Stimulated activated CD4-positive, alpha-beta T cell treated with anti-CD3 and anti-CD28 coated beads, Interleukin-12 subunit alpha, Interleukin-12 subunit beta, amount 100 ng/mL, for 24 hours (primary cell): ENCODE measurements at regions not wholly inside any gene's neighbourhood (a gene's known extent, or its start where the extent isn't known, plus 50 kb on each side); places are given as distances from the start of the nearest gene placed in this dataset.
"Not testable (repeated sequence)": the region's sequence is repeated elsewhere in the genome, so short reads cannot be mapped to it uniquely, and the experiment has no call there.

Experiments
- DNase-seq, 2 experiments: peaks; one replicate each; pipeline ENCODE4 v3.0.0-alpha.2; 2020; ENCODE audit warnings: low read depth in 2 of 2

DNA sequence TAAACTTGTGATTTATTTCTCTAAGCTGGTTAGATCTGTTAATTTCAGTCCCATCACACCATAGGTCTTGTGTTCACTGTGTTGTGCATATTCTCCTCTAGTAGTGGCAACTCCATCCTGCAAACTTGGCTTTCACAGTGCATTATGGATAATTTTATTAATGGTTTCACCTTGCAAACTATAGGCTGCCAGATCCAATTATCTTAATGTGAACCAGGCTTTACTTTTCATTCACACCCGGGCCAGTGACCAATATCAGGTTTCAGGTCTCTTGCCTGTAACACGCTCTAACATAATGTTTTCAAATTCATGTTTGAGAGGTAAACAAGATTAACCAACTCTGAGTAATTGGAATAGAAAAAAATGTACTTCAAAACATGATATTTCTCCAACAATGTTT is 1293.0 kb downstream of the REEP3 start:
- no peak for DNase-seq

DNA sequence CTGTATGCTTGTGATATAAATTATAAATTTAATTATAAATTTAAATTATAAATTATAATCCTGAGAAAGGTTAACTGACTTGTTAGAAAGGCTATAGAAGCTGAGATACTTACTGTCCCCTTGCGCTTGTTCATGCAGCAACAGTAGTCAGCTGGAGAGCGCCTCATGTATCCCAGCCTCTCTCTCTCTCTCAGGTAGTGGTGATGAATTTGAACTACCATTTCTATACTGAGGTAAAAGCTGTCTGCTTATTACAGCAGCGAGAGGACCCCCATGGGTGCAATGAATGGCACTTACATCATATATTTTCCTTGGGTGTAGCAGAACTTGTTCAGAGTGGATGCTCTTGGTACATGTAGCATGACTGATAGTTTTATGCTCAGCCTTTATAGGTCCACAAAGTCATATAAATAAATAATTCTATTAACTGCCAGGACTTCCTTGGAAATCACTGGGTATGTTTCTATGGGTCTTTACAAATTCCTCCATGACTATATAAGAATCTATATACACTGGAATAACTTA is 1308.7 kb downstream of the REEP3 start:
- DNase-seq = no peak

DNA sequence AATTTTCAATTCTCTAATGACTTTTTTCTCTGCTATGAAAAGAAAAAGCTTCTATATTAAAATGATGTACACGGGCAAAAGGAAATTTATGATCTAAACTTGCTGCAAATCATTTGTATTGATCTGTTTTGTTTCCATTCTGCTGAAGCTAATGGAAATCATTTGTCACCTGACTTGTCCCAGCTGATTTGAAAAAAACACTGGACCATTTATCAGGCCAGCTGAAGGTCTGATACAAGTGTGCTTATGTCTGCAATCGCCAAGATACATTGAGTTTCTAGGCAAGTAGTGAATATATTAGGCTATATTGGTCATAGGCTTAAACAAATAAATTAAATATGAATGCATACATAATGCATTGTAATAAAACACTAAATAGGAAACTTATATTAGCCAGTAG is 1309.7 kb downstream of the REEP3 start:
- no peak for DNase-seq

DNA sequence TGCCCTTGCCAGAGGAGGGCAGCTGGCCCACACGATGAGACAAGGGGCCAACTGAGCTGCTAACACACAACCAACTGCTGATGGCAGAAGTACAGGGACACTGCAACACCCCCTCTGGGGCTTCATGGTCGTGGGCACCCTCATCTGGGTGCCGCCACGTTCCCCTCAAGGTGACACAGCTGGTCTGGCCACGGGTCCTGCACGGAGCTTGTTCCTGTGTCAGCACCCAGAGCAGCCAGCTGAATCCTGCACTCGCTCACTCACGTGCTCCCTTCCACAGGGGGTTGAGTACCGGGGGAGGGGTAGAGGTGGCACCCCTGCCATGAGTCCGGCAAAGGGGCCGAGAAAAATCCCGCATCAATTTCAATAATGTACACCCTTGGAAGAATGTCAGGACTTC is 1319.1 kb downstream of the REEP3 start:
- no peak for DNase-seq

DNA sequence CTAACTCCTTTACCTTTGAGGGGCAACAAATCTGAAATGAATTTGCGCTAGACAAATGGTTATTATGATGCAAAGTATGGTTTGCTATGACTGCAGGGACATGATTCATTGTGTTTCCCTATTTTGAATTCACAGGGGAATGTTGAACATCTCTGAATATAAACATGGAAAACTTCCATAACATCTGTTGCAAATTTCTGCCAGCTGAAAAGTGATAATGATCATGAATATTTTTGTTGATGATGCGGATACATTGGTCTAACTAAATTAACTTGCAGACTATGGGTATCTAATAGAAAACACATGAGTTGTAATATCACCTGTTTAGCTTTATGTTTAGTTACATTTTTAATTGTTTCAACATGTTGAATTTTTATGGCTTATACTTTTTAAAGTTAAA is 1325.5 kb downstream of the REEP3 start:
- no peak for DNase-seq

DNA sequence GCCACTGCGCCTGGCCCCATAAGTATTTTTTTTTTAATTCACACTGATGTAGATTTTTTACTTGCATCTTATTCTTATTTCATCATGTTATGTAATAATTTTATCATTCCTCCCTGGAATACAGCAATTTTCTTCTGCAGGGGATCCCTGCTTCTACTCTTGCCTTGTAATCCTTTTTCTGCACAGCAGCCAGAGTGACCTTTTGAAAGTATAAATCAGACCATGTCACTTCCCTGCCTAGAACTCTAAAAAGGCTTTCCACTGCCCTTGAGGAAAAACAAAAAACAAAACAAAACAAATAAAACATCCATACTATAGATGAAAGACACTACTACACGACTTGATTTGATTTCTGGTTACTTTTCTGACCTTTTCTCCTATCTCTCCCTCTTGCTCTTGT is 1334.7 kb downstream of the REEP3 start:
- no peak for DNase-seq

DNA sequence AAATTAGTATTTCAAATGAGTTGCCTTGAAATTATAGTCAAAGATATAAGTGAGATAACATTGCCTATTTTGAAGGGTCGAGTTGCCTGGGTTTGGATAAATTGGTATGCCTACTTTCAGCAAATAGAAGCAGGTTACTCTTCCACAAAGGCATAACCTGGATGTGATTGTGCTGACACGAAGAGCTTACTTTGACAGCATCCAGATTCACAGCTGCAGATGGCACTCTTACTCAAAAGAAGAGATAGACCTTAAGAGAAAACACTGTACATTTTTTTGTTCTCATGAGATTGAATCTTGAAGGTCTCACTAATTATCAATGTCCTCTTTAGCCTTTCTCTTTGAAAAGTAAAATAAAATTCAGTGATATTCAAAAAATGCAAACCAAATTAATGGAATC is 1338.7 kb downstream of the REEP3 start:
- DNase-seq = no peak

DNA sequence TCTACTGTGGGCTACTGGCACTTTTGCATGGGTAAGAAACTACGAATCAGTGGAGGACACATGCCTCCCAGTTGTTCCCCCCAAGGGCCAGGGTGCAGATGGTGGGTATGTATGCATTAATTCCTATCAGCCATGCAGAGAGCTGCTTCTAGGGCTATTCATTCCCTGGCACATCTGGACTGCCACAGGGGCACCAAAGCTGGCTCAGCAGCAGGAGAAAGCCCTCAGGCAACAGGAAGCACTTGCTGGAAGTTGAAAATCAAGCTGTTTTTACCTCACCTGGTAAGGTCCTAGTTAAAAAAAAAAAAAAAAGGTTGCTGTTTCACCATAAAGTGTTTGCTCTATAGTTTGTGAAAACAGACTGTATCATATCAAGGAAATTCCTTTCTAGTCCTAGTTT is 1342.6 kb downstream of the REEP3 start:
- DNase-seq = no peak

DNA sequence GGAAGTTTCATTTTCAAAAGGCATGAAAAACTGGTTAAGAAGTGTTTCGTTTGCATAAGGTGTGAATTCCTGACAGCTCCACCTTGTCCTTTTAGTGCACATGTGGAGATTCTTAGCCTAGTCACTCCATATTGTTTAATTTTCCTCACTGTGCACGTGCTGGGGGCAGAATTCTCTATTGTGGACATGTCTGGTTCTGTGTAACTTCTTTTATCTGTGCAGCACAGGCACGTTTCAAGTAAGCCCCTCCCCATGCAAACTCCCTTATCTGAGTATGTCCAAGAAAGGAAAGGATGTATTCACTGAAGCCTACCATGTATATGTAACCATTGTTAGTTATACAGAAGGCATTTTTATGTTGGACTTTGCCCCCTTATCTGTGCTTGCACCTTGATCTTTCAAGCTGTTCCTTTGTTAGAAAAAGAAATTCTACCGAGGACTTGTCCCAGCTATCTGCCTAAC is 1346.3 kb downstream of the REEP3 start:
- DNase-seq = no peak

DNA sequence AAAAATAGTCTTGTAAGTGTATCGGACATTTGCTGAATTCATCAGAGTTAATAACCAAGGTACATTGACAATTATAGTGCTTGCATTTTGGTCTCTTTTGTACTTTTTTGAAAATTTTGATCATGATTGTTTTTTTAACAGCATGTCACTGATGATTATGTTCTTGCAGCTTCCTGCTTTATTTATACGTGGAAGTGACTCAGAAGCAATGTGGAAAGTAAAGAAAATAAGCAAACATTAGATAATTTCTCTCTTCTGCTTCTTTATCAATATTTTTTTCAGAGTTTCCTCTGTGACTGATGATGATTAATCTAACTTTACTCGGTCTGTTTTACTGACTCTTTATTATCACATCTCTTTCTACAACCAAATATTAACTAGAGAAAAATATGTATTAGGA is 1351.9 kb downstream of the REEP3 start:
- DNase-seq = no peak

DNA sequence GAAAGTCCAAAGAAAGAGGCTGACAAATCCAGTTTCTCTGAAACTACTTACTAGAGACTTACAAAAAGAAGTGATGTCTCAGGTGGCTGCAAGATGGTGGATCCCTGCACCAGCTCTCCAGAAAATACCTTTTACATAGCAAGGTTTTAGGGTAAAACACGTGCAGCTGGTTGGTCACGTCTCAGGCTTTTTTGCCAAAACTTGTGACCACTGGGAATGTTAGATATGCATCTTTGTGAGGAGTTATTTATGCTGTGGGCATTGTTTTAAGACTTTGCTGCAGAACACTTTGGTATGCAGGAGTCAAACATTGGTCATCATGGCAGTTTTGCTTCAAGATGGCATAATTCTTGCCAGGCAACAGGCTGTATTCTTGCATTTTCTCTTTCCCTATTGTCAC is 1352.8 kb downstream of the REEP3 start:
- DNase-seq = no peak

DNA sequence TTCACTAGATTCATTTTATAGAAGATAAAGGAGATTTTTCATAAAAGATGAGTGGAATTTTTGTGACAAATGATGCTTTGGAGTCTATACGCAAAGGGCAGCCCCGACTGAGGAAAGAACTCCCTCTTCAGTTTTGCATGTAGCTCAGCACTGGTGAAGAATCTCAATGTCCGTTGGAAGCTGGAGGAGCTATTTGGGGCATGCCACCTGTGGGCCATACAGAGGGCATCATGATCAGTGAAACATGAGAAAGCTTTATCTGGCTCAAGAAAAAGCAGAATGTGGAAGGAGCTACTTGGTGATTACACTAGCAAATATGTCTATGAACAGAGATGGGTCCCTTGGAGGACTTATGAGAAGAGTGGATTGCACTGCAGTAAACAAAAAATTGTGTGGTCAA is 1359.3 kb downstream of the REEP3 start:
- no peak for DNase-seq

DNA sequence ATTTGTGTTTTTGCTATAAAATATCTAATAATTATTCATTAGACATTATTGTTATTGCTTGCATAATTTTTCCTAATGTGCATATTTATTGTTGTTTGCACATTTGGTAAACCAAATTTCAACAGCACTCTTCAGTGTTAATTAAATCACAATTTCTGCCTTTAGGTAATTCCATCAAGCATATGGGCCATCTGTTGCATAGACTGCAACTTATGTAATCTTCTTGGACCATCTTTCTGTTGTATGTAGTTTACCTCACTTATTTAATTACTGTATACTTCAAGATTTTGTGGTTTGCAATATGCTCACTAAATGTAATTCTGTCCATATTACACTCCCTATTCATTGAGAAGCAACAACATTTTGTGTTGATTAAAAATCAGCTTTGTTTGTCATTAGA is 1360.1 kb downstream of the REEP3 start:
- DNase-seq = no peak

DNA sequence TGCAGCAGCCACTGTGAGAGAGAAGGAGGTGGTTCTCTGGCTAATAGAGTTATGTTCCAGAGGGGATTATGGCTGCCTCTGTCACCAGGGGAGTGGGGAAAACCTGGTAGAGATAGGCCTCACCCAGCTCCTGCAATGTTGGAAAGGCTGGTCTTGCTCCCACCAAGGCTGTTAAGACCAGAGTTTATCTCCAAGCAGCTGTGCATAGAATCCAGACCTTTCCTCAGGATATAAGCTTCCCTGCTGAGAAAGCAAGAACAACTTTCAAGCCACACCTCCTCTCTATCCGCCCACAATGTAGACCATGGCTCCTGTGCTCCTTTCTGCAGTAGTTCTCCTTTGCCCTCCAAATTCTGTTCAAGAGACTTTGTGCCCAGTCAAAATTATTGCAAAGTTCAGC is 1375.4 kb downstream of the REEP3 start:
- no peak for DNase-seq

DNA sequence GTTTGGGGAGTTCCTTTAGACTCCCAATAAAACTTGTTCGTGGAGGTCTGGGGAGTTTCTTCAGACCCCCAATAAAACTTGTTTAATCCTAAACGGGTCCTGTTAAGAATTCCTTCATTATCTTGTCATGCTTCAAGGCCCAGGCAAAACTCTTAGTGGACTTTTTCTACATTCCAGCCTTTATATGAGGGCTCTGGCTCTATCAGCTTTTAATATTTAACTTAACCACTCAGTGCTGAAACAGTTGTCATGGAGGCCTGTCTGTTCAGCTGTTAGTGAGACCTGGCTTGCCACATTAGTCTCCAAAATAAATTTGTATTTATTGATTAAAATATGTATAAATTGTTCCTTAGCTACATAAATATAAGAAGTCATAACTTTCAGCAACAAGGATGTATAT is 1385.1 kb downstream of the REEP3 start:
- not testable (repeated sequence) for DNase-seq

DNA sequence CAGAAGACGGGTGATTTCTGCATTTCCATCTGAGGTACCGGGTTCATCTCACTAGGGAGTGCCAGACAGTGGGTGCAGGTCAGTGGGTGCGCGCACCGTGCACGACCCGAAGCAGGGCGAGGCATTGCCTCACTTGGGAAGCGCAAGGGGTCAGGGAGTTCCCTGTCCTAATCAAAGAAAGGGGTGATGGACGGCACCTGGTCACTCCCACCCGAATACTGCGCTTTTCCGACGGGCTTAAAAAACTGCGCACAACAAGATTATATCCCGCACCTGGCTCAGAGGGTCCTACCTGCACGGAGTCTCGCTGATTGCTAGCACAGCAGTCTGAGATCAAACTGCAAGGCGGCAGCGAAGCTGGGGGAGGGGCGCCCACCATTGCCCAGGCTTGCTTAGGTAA is 1403.1 kb downstream of the REEP3 start:
- not testable (repeated sequence) for DNase-seq

DNA sequence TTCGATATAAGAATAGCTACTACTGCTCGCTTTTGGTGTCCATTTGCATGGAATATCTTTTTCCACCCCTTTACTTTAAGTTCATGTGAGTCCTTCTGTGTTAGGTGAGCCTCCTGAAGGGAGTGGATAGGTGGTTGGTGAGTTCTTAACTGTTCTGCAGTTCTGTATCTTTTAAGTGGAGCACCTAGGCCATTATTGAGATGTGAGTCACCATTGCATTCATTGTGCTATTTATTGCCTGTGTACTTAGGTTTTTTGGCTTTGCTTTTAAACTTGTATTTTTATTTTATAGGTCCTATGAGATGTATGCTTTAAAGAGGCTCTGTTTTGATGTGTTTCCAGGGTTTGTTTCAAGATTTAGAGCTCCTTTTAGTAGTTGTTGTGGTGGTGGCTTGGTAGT is 1430.8 kb downstream of the REEP3 start:
- DNase-seq = no peak

DNA sequence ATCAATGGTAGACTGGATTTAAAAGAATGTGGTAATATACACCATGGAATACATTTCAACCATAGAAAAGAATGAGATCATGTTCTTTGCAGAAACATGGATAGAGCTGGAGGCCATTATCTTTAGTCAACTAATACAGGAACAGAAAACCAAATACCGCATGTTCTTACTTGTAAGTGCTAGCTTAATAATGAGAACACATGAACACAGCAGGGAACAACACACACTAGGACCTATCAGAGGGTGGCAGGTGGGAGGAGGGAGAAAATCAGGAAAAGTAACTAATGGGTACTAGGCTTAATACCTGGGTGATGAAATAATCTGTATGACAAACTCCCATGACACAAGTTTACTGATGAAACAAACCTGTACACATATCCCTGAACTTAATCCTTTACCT is 1435.2 kb downstream of the REEP3 start:
- no peak for DNase-seq

DNA sequence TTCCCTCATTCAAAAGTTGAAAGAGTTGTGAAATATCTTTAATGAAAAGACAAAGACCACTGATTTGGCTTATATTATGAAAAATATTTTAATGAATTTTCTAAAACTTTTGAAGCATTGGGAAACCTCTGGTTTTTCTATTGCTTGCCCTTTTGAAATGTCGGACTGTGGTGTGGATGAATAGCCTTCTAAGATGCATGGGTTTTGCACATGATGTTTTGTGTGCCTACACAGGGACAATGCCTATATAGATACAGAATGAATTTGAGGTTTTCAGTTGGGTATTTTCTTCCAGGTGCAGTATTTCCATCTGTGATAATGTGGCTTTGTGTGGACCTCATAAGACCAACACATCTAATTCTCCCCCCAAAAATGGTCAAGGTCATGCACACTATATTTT is 1437.9 kb downstream of the REEP3 start:
- no peak for DNase-seq

DNA sequence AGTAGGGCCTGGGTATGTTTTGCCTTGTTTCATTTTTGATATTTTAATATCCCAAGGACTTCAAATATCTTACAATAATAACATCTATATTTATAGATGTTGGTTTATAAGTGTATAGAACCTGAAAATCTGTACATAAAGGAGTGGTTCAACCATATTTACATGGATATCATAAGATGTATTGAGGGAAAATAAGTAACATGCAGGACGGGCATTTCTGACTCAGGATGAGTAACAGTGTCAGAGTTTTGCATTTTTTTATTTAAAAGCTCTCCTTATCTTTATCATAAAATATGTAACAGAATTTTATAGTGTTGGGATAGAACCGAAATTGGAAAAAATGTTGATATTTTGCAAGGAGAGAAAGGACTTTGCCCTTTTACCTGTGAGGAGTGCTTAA is 1438.7 kb downstream of the REEP3 start:
- DNase-seq = no peak

DNA sequence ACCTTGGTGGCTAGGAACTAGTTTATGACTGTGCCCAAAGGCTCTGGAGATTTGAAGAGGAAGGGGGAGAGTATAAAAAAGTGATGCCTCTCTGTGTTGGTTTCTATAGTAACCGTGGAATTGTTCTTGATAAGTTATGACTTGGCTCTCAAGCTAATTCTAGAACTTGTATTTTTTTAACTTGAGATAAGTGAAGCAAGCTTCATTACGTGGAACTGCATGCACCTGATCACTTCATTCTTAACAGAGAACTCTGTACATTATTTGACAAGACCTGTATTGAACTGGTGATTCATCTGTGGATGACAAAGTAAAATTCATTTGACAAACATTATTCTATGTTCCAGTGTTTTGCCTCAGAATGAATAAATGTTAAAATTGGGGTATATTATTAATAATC is 1452.2 kb downstream of the REEP3 start:
- DNase-seq = no peak

DNA sequence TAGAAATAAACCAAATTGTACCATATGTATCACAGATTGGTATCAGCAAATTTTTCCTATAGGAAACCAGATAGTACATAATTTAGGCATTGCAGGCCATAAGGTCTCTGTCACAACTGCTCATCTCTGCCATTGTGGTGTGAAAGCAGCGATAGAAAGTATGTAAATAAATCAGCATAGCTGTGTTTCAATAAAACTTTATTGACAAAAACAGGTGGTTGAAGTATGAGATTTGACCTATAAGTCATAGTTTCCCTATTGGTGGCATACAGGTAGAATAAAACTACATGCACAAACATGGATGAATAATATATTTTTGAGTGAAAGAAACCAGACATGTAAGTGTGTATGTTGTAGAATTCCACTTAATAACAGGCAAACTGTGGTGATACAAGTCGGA is 1454.9 kb downstream of the REEP3 start:
- no peak for DNase-seq

DNA sequence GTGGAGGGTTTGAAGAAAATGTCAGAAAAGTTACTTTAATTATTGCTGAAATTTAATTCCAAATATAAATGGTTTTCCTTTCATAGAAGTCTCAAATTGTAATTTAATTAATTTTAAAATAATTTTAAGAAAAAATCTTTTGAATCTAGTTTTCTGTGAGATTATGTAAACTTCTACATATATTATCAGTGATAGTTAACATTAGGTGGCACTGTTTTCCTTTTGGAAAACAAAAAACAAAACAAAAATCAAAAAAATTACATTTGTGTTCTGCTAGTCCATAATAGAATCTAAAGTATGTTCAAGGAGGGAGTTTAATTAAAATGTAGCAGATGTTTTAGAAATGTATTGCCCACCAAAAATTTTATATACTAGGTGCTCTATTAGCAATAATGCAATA is 1456.7 kb downstream of the REEP3 start:
- DNase-seq = no peak

DNA sequence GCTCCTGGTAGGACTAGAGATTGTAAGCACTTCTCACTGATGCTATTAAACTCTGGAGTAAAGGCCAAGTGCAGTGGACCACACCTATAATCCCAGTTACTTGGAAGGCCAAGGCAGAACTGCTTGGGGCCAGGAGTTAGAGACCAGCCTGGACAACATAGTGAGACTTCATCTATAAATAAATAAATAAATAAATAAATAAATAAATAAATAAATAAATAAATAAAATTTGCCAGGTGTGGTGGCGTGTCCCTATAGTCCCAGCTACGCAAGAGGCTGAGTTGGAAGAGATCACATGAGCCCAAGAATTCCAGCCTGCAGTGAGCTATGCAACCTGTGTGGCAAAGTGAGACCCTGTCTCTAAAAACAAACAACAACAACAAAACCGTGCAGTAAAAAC is 1475.7 kb downstream of the REEP3 start:
- no peak for DNase-seq

DNA sequence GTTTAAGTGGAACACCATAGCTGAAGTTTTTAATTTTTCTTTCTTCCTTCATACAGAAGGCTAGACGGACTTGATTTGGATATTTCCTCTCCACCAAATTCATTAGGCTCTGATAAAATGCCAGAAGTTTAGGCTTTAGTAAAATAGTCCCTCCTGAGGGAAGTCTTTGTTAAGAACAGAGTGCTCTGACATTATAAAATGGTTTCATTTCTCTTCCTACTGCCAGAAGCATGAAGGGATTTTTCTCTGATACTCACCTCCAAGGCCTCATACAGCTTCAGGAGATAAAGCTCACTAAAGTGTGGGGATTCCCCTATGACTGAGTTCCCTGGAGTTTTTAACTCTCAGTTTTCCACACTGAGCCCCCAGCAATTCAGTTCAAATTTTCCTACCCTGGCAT is 1489.6 kb downstream of the REEP3 start:
- DNase-seq = no peak
